ENCODE measurements at regions not wholly inside any gene's neighbourhood (a gene's known extent, or its start where the extent isn't known, plus 50 kb on each side); places are given as distances from the start of the nearest gene placed in this dataset.
"Not testable (repeated sequence)": the region's sequence is repeated elsewhere in the genome, so short reads cannot be mapped to it uniquely, and the experiment has no call there.

- DNase-seq: no peak
Measured at GRCh38 chr4:159859656-159860148, 756.8 kb downstream of the RAPGEF2 start.

DNA sequence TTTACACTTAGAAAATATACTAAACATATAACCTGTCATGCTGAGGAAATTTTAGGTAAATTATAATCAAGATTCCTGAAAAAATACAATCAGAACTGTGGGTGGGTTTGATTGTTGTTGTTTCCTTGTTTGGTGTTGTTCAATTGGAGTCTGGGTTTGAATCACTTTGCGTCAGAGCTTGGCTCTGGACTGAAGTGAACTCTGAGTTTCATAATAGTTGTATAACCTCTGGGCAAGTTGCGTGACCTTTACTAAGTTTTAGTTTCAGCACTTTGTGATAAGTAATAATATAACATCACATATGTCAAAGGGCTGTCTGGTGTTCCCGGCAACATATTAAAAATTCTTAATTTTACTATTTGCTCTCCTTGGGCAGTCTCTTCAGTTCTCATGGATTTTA lies 758.1 kb downstream of the RAPGEF2 start:
- DNase-seq: no peak

- no peak for DNase-seq
Measured at GRCh38 chr4:159864337-159864736, 761.5 kb downstream of the RAPGEF2 start.

GRCh38 chr4:159867673-159868072 lies 764.8 kb downstream of the RAPGEF2 start:
- DNase-seq: peak in 1 of 2 experiments; percentile 1

DNA sequence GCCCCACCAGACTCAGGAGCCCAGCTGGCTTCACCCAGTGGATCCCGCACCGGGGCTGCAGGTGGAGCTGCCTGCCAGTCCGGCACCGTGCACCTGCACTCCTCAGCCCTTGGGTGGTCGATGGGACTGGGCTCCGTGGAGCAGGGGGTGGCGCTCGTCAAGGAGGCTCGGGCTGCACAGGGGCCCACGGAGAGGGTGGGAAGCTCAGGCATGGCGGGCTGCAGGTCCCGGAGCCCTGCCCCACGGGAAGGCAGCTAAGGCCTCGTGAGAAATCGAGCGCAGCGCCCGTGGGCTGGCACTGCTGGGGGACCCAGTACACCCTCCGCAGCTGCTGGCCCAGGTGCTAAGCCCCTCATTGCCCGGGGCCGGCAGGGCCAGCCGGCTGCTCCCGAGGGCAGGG lies 766.1 kb downstream of the RAPGEF2 start:
- not testable (repeated sequence) for DNase-seq

GRCh38 chr4:159871141-159871540 lies 768.3 kb downstream of the RAPGEF2 start:
- no peak for DNase-seq

- no peak for DNase-seq
Measured at GRCh38 chr4:159881158-159881557, 778.3 kb downstream of the RAPGEF2 start.

DNA sequence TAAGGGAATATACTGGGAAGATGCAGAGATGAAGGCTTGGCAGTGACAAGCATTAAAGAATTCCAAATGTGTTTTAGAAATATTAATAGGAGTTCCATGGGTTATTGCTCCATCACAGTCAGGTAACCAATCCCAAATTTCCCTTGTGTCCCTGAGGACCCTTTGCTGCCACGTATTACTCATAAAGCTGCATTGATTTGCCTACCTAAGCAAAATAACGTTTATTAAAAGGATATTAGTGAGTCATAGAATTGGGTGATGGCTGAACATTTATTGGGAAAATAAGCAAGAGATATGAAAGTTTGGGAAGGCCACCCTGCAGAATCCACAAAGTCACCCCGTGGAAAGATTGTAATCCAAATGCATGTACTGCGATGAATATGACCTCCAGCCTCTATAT lies 782.1 kb downstream of the RAPGEF2 start:
- DNase-seq: no peak

DNA sequence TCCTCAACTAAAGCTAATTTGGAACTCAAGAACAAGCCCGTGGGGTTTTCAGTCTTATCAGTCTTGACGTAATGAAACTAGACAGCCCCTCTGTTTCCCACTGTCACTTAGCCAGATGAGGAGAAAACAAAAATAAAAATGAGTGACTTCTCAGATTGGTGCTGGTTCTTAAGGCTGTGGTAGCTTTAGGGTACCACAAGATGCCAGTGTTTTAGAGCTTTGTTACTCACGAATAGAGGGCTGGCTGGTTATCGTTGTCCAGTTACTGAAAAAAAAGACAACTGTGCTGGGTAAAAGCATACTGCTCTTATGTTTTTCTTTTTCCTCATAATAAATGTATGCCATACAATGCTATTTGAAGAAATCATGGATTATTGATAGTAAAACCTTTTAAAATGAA lies 796.7 kb downstream of the RAPGEF2 start:
- DNase-seq: no peak

- no peak for DNase-seq
Measured at GRCh38 chr4:159900562-159900961, 797.7 kb downstream of the RAPGEF2 start.

GRCh38 chr4:159902648-159903047 lies 799.8 kb downstream of the RAPGEF2 start:
- peak in 1 of 2 experiments; percentile 0 for DNase-seq

GRCh38 chr4:159904906-159905305 lies 802.0 kb downstream of the RAPGEF2 start:
- DNase-seq: no peak

- DNase-seq: no peak
Measured at GRCh38 chr4:159906051-159906450, 803.2 kb downstream of the RAPGEF2 start.

DNA sequence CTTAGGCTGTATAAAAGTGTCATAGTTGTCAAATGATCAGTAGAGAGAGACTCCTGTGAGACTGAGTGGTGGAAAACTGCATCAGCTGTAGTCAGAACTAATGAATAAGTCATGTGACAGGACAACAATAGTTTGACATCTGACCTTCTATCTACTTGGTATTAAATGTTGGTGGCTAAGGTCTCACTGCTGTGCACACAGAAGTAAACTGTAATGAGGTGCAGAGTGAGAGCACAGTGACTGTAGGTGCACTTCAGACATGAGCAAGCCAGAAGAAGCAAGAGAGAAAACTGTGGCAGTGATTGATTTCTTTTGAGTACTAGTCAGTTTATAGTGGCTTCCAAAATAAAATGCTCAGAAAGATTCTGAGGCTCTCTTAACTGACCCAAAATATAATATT lies 803.6 kb downstream of the RAPGEF2 start:
- no peak for DNase-seq

- DNase-seq: no peak
Measured at GRCh38 chr4:159910721-159911120, 807.8 kb downstream of the RAPGEF2 start.

DNA sequence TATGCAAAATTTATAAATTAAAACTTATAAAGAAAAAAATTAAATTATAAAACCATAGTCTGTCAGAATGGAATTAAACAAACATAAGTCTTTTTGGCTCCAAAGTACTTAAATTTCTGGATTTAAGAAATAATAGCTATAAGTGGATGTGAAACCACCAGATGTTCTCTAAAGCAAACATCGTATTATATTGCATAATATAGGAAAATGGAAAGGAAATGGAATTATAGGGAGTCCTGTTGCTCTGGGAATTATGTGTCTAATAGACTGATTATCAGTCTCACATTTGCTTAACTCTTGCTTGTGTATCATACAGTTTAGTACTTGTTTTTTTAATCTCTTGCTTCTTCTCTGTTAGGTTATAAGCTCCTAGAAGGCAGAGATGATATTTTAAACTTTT lies 819.2 kb downstream of the RAPGEF2 start:
- no peak for DNase-seq

- no peak for DNase-seq
Measured at GRCh38 chr4:159925770-159926169, 822.9 kb downstream of the RAPGEF2 start.

DNA sequence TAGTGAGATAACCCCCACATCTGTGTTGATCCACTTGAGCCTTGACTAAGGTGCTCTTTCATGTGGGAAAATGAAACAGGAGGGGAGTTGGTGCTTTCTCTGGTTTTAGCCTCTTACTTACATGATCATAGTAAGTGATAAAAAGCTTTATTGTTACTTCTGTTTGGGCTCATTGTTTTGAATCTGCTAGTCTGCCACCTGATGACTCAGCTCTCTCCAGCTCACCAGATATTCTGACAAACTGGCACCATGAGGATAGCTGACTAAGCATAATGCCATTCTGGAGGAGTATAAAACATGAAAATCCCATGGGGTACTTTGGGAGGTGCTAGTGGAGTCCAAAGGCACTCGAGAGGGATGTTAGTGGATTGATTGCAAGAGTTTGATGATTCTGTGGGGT lies 824.0 kb downstream of the RAPGEF2 start:
- DNase-seq: no peak

GRCh38 chr4:159927781-159928180 lies 824.9 kb downstream of the RAPGEF2 start:
- no peak for DNase-seq

- DNase-seq: not testable (repeated sequence)
Measured at GRCh38 chr4:159934602-159935001, 831.7 kb downstream of the RAPGEF2 start.

DNA sequence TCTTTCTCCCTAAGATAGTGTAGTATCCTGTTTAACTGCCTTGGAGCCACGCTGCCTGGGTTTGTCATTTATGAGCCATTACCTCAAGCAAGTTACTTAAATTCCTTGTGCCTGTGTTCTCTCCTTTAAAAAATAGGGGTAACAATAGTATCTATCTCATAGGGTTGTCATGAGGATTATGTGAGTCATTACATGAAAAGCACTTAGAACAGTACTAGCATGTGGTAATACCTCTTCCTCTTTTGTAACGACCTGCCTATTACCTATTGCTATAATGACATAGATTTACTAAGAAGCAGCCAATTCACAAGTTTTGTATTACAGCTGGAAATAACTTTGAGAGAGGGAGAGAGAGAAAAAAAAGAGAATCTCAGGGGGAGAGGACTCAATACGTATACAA lies 834.7 kb downstream of the RAPGEF2 start:
- no peak for DNase-seq

- not testable (repeated sequence) for DNase-seq
Measured at GRCh38 chr4:159939681-159940080, 836.8 kb downstream of the RAPGEF2 start.

DNA sequence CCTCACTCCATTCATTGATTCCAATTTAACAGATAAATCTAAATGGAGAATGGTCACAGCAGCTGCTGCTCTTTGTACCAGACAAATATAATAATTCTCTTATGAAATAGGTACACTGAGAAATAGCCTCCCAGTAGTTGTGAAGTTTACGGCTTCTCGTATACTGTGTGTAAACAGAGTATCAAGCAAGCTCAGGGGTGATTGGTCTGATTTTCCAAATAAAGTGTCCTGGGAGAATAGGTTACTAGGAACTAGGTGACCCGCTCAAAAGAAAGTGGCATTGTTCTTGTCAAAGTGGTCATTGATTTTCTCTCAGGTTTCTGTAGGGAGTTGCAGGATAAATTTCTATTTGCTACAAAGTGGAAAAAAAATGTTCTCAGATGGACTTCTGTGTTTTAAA lies 838.2 kb downstream of the RAPGEF2 start:
- no peak for DNase-seq

DNA sequence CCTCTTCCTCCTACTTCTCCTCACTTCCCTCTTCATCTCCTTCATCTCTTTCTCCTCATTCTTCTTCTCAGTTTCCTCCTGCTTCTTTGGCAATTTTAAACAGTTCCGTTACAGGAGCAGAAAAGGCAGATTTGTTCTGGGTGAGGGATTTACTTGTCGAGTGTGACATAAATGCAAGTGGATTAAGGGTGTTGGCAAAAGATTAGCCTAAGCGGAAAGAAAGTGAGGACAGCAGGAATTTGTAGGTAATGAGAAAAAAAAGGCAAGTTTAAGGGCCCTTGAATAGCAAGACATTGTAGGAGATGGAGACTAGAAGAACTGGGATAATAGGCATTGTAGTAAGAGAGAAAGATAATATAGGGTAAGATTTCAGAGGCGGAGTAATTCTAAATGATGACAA lies 841.6 kb downstream of the RAPGEF2 start:
- no peak for DNase-seq

DNA sequence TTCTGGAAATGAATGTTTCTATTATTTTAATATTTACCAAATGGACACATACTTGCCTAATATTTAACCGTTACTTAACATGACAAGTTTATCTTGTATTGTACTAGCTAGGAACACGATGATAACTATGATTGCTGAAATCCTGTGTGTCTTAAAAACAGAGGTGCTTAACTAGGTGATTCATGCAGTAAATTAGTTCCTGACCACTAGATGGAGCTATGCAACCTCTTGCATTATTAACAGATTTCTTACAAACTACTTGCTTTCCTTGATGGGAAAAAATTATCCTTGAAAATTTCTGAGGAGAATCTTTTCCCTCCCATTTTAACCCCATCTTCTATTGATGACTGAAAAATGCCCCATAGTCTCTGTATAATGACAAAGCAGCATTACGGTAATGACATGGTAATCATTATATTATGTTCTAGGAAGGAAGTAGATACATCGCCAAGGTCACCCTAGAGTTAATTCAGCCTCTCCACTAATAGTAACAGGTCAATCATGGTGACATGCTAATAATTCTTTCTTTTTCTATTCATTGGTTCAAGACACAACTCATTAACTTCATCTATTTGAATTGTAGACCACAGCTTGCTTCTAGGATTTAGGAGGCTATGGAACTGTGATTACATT lies 844.2 kb downstream of the RAPGEF2 start:
- DNase-seq: peak; percentile 30 to 72
